ENCODE measurements at regions not wholly inside any gene's neighbourhood (a gene's known extent, or its start where the extent isn't known, plus 50 kb on each side); places are given as distances from the start of the nearest gene placed in this dataset.

- no peak overlapping the region for H3K27ac ChIP-seq
- no peak for TF ChIP-seq CTCF (IDR thresholded peaks at IDR 0.05)
- no peak for TF ChIP-seq ZFX (IDR thresholded peaks at IDR 0.05; ENCODE audit: borderline replicate concordance)
Observed at GRCh38 chr12:58365087-58365390, 423.7 kb downstream of the ATP23 start.

DNA sequence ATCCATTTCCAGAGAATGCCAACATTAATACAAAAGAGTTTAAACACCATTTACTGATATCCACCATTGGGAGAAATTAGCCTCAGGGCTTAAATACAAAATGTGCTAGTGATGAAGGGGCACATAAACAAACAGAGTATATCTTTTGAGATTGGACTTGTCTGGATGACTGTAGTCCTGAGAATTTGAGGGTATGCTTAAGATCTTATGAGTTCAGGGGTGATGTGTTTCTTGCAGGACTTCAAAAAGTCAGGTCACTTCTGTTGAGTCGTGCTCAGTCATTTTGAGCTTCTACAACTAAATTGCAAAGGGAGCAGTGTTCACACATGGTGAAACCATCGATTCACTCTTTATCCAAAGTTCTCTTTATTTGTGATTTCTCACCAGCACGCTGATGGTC is 425.7 kb downstream of the ATP23 start:
- no peak for TF ChIP-seq ZFX (IDR thresholded peaks at IDR 0.05; ENCODE audit: borderline replicate concordance)
- TF ChIP-seq CTCF (IDR thresholded peaks at IDR 0.05): no peak
- no peak overlapping the region for H3K27ac ChIP-seq

- H3K27ac ChIP-seq: no peak overlapping the region
- TF ChIP-seq CTCF (IDR thresholded peaks at IDR 0.05) (no peak), ZFX (IDR thresholded peaks at IDR 0.05; ENCODE audit: borderline replicate concordance) (no peak)
Observed at GRCh38 chr12:58368001-58368400, 426.6 kb downstream of the ATP23 start.

GRCh38 chr12:58369576-58369975 is 428.2 kb downstream of the ATP23 start:
- TF ChIP-seq CTCF (IDR thresholded peaks at IDR 0.05): no peak
- no peak for TF ChIP-seq ZFX (IDR thresholded peaks at IDR 0.05; ENCODE audit: borderline replicate concordance)

DNA sequence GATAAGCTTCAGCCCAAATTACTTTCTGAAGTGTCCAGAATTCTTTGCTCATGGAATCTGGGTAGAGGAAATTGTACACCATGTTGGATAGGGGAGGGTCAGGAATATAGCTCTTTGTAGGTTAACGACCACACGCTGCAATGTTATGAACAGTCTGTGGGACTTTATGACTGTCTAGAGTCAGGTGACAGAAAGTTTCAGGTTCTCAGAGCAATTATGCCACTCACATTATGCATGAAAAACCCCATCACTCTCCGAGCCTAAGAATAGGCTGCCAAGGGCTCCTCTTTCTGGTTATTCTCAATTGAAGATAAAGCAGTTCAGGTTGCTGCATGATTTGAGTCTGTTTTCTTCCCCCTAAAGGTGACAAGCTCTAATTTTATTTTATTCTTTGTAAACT is 430.9 kb downstream of the ATP23 start:
- no peak overlapping the region for H3K27ac ChIP-seq
- no peak for TF ChIP-seq ZFX (IDR thresholded peaks at IDR 0.05; ENCODE audit: borderline replicate concordance)
- no peak for TF ChIP-seq CTCF (IDR thresholded peaks at IDR 0.05)

More at GRCh38 chr12:58369576-58369975, 428.2 kb downstream of the ATP23 start:
- H3K27ac ChIP-seq: no peak overlapping the region

DNA sequence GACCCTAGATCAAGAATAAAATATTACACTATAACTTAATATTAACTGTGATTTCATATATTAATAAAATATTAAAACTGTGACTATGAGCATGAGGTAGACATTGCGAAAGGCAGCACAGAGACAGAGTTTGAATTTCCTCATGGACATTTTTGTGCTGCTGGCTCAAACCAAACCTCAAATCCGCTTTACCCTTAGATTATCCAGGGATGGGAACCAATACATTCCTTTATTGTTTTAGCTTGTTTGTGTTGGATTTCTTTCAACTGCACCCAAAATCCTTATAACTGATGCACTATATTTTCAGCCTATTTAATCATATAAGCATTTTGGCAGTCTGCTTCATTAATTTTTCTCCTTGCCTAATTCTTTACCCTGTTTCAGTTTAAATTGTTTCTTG is 436.7 kb downstream of the ATP23 start:
- TF ChIP-seq CTCF (IDR thresholded peaks at IDR 0.05) (no peak), ZFX (IDR thresholded peaks at IDR 0.05; ENCODE audit: borderline replicate concordance) (no peak)
- no peak overlapping the region for H3K27ac ChIP-seq

DNA sequence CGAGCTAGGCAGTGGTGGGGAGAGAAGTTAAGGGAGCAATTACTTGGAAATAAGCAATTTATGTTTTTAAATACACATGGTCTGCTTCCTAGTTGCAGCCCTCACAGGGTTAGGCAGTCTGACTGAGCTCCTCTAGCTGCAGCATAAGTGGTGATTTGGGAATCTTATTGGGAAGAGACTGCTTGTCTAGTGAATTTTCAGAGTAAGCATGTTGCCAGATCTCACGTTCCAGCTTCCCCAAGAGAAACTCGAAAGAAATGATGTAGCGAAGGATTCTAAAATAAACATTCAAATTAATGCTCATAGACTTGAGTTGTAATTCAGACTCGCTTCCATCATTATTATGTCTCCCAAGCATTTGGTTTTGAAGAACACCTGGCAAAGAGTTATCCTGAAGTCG is 440.2 kb downstream of the ATP23 start:
- no peak overlapping the region for H3K27ac ChIP-seq
- TF ChIP-seq ZFX (IDR thresholded peaks at IDR 0.05; ENCODE audit: borderline replicate concordance) (no peak), CTCF (IDR thresholded peaks at IDR 0.05) (no peak)
